GM19455 (cell line): ENCODE measurements at regions not wholly inside any gene's neighbourhood (a gene's known extent, or its start where the extent isn't known, plus 50 kb on each side); places are given as distances from the start of the nearest gene placed in this dataset.
A peak's percentile ranks its signal among the peaks of the same experiment; 100 is the strongest.
"Not testable (repeated sequence)": the region's sequence is repeated elsewhere in the genome, so short reads cannot be mapped to it uniquely, and the experiment has no call there.

Experiments used
- ATAC-seq: cut with Tn5 transposase; IDR thresholded peaks from one replicate; pipeline ENCODE4 v1.9.1; 2021; ENCODE audit not compliant: unreplicated experiment

- no peak for ATAC-seq
These were observed 1090.2 kb downstream of the PLOD2 start for GRCh38 chr3:145070795-145071194.

GRCh38 chr3:145079436-145079835 lies 1081.5 kb downstream of the PLOD2 start:
- ATAC-seq: no peak

- no peak for ATAC-seq
These were observed 1073.9 kb downstream of the PLOD2 start for GRCh38 chr3:145087038-145087437.

- no peak for ATAC-seq
These were observed 1072.1 kb downstream of the PLOD2 start for GRCh38 chr3:145088917-145089316.

- ATAC-seq: no peak
These were observed 1071.6 kb downstream of the PLOD2 start for GRCh38 chr3:145089337-145089736.

GRCh38 chr3:145094355-145094941 lies 1066.5 kb downstream of the PLOD2 start:
- peak; percentile 81 for ATAC-seq

GRCh38 chr3:145111141-145111540 lies 1049.8 kb downstream of the PLOD2 start:
- not testable (repeated sequence) for ATAC-seq

GRCh38 chr3:145116769-145117168 lies 1044.2 kb downstream of the PLOD2 start:
- no peak for ATAC-seq

- ATAC-seq: no peak
These were observed 1042.7 kb downstream of the PLOD2 start for GRCh38 chr3:145118303-145118702.

GRCh38 chr3:145124900-145125678 lies 1035.9 kb downstream of the PLOD2 start:
- ATAC-seq: no peak

GRCh38 chr3:145133281-145133680 lies 1027.7 kb downstream of the PLOD2 start:
- no peak for ATAC-seq

GRCh38 chr3:145134738-145135137 lies 1026.2 kb downstream of the PLOD2 start:
- no peak for ATAC-seq

- ATAC-seq: no peak
These were observed 1016.6 kb downstream of the PLOD2 start for GRCh38 chr3:145144361-145144760.

- ATAC-seq: no peak
These were observed 1015.5 kb downstream of the PLOD2 start for GRCh38 chr3:145145461-145145860.

GRCh38 chr3:145159640-145160039 lies 1001.3 kb downstream of the PLOD2 start:
- no peak for ATAC-seq

- ATAC-seq: no peak
These were observed 990.9 kb downstream of the PLOD2 start for GRCh38 chr3:145170121-145170520.

GRCh38 chr3:145175626-145176025 lies 985.4 kb downstream of the PLOD2 start:
- no peak for ATAC-seq

- no peak for ATAC-seq
These were observed 984.1 kb downstream of the PLOD2 start for GRCh38 chr3:145176907-145177306.

- no peak for ATAC-seq
These were observed 983.2 kb downstream of the PLOD2 start for GRCh38 chr3:145177828-145178227.

GRCh38 chr3:145182196-145182911 lies 978.6 kb downstream of the PLOD2 start:
- ATAC-seq: no peak

GRCh38 chr3:145183261-145183660 lies 977.7 kb downstream of the PLOD2 start:
- no peak for ATAC-seq
